ENCODE measurements at regions not wholly inside any gene's neighbourhood (a gene's known extent, or its start where the extent isn't known, plus 50 kb on each side); places are given as distances from the start of the nearest gene placed in this dataset.

- no peak for TF ChIP-seq CTCF (IDR thresholded peaks at IDR 0.05)
- no peak for TF ChIP-seq POLR2A (IDR thresholded peaks at IDR 0.05)
- no peaks in the 10 kb centered on the region for H3K4me1 ChIP-seq
- H3K36me3 ChIP-seq = no peaks in the 10 kb centered on the region
- no peaks in the 10 kb centered on the region for H3K27me3 ChIP-seq
- no peaks in the 10 kb centered on the region for H3K9me3 ChIP-seq
- intact Hi-C loops (cut with DNase I; ENCODE audit: low total_unique reads) = no loop called here
- H3K4me3 ChIP-seq = no peak overlapping the region
- DNase-seq = no peak
- no peak overlapping the region for H3K27ac ChIP-seq
Measured at GRCh38 chr21:43301409-43302061, 125.4 kb downstream of the SIK1 start.

GRCh38 chr21:43300496-43301408 lies 126.2 kb downstream of the SIK1 start:
- H3K27ac ChIP-seq = no peak overlapping the region
- DNase-seq = no peak

GRCh38 chr21:43299441-43300277 lies 127.3 kb downstream of the SIK1 start:
- H3K27me3 ChIP-seq = no peaks in the 10 kb centered on the region
- intact Hi-C loops (cut with DNase I; ENCODE audit: low total_unique reads) = no loop called here
- H3K27ac ChIP-seq = no peak overlapping the region
- TF ChIP-seq POLR2A (IDR thresholded peaks at IDR 0.05) = no peak
- TF ChIP-seq CTCF (IDR thresholded peaks at IDR 0.05) = no peak
- no peak for DNase-seq
- H3K4me3 ChIP-seq = no peak overlapping the region
- H3K9me3 ChIP-seq = no peaks in the 10 kb centered on the region
- H3K4me1 ChIP-seq = no peaks in the 10 kb centered on the region
- no peaks in the 10 kb centered on the region for H3K36me3 ChIP-seq

More at GRCh38 chr21:43300496-43301408, 126.2 kb downstream of the SIK1 start:
- Histone ChIP-seq H3K9me3 (no peaks in the 10 kb centered on the region), H3K36me3 (no peaks in the 10 kb centered on the region), H3K27me3 (no peaks in the 10 kb centered on the region), H3K4me3 (no peak overlapping the region), H3K4me1 (no peaks in the 10 kb centered on the region)
- intact Hi-C loops (cut with DNase I; ENCODE audit: low total_unique reads) = no loop called here
- no peak for TF ChIP-seq POLR2A (IDR thresholded peaks at IDR 0.05)
- TF ChIP-seq CTCF (IDR thresholded peaks at IDR 0.05) = no peak

- no peaks in the 10 kb centered on the region for H3K27me3 ChIP-seq
- H3K36me3 ChIP-seq = no peaks in the 10 kb centered on the region
- H3K9me3 ChIP-seq = no peaks in the 10 kb centered on the region
- TF ChIP-seq POLR2A (IDR thresholded peaks at IDR 0.05) = no peak
- no peak for TF ChIP-seq CTCF (IDR thresholded peaks at IDR 0.05)
- no peaks in the 10 kb centered on the region for H3K4me1 ChIP-seq
- H3K27ac ChIP-seq = no peak overlapping the region
- intact Hi-C loops (cut with DNase I; ENCODE audit: low total_unique reads) = no loop called here
- H3K4me3 ChIP-seq = no peak overlapping the region
- no peak for DNase-seq
Measured at GRCh38 chr21:43298546-43299440, 128.1 kb downstream of the SIK1 start.

Data from uterus (tissue), 3 donors.